ENCODE measurements at regions not wholly inside any gene's neighbourhood (a gene's known extent, or its start where the extent isn't known, plus 50 kb on each side); places are given as distances from the start of the nearest gene placed in this dataset.

DNA sequence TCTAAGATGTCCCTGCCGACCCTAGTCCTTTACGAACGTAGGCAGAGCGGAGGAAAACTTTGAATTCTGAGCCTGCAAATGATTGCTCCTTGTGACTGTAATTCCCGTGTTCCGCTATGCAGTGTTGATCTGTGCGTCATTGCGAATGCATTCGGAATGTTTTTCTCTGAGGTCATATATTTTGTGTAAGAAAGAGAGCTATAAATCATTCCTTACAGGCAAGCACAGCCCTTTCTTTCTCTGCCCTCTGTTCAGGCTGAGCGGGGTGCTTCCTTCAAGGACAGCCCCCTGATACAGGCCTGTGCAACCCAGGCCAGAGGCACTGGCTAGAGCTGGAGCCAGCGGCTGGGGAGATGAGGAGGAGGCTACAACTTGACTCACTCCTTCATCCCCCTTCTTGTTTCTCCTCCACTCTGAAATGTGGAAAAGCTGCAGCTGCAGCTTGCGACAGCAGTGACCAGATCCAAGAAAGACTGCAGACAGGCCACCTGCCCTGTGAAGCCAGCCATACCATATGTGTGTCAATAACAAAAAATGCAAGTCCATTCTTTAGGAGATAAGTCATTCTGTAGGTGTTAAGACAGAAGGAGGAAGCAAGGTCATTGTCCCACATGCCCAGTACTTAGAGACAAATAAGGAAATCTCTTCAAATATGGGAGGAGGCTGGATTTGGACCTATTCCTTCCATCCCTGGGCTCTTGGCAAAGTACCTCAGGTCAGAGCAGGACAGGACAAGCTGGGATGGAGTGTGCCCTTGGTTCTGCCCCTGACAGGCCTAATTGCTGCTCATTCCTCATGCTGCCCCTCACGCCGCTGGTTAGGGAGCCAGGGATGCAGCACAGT is 345.7 kb upstream of the WWC1 start:
- Mint-ChIP-seq H3K27ac (no peak overlapping the region), H3K4me1 (ENCODE audit: low read depth) (no peaks in the 10 kb centered on the region), H3K36me3 (ENCODE audit: low read depth) (no peaks in the 10 kb centered on the region), H3K9me3 (no peaks in the 10 kb centered on the region), H3K27me3 (no peaks in the 10 kb centered on the region), H3K4me3 (no peak overlapping the region)
- intact Hi-C loops (cut with micrococcal nuclease) = no loop called here

GRCh38 chr5:167947306-167947705 is 344.1 kb upstream of the WWC1 start:
- Mint-ChIP-seq H3K27me3 (no peaks in the 10 kb centered on the region), H3K4me1 (ENCODE audit: low read depth) (no peaks in the 10 kb centered on the region), H3K9me3 (no peaks in the 10 kb centered on the region), H3K36me3 (ENCODE audit: low read depth) (no peaks in the 10 kb centered on the region), H3K4me3 (no peak overlapping the region), H3K27ac (no peak overlapping the region)
- intact Hi-C loops (cut with micrococcal nuclease) = no loop called here

DNA sequence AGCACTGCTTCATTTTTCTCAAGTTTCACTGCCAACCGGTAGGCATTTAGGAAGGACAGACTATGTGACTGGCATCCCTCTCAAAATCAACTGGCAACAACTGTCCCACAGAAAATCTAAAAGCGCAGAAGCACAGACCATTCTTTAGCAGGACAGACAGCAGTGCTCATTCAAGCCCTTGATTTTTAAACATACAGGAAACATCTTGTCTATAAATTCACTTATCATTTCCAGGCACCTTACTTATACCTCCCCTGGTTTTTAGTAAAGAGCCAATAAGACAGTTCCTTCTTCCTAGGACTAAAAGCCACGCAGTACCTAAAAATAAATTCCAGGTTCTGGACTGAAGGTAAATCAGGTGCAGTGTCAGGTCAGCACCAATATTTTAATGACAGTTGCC is 343.2 kb upstream of the WWC1 start:
- Mint-ChIP-seq H3K27me3 (no peaks in the 10 kb centered on the region), H3K4me3 (no peak overlapping the region), H3K36me3 (ENCODE audit: low read depth) (no peaks in the 10 kb centered on the region), H3K4me1 (ENCODE audit: low read depth) (no peaks in the 10 kb centered on the region), H3K27ac (no peak overlapping the region), H3K9me3 (no peaks in the 10 kb centered on the region)
- intact Hi-C loops (cut with micrococcal nuclease) = no loop called here

GRCh38 chr5:167949435-167949834 is 342.0 kb upstream of the WWC1 start:
- Mint-ChIP-seq H3K27me3 (no peaks in the 10 kb centered on the region), H3K27ac (no peak overlapping the region)

DNA sequence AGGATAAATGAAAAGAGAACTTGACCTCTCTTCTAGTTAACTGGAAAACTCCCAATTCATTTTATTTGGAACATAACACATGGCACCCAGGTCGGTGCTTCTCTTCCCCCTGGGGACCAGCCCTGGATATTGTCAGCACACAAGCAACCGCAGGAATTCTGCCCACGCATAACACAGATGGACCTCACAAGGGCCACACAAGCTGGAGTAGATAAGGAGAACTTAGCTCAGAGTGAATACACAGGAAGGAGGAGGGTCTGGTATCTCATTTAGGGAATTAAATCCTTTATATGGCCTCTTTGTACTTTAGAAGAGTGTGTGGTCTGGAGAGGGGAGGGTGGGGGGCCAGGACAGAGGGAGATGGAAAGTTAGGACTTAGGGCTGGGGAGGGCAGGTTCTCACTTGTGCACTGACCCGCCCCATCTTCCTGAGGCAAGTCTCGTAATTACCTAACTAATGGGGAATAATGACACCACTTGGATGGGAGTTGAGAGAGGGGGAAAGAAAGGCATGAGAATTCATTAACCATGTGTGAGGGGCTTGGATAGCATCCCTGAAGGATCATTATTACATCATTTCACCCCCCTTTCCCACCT is 341.2 kb upstream of the WWC1 start:
- Mint-ChIP-seq H3K9me3 (no peaks in the 10 kb centered on the region), H3K4me3 (no peak overlapping the region), H3K4me1 (ENCODE audit: low read depth) (no peaks in the 10 kb centered on the region), H3K36me3 (ENCODE audit: low read depth) (no peaks in the 10 kb centered on the region), H3K27ac (no peak overlapping the region), H3K27me3 (no peaks in the 10 kb centered on the region)
- intact Hi-C loops (cut with micrococcal nuclease) = no loop called here

More at GRCh38 chr5:167949435-167949834, 342.0 kb upstream of the WWC1 start:
- Mint-ChIP-seq H3K9me3 (no peaks in the 10 kb centered on the region), H3K36me3 (ENCODE audit: low read depth) (no peaks in the 10 kb centered on the region), H3K4me1 (ENCODE audit: low read depth) (no peaks in the 10 kb centered on the region), H3K4me3 (no peak overlapping the region)
- intact Hi-C loops (cut with micrococcal nuclease) = no loop called here

GRCh38 chr5:167951116-167951515 is 340.3 kb upstream of the WWC1 start:
- Mint-ChIP-seq H3K27me3 (no peaks in the 10 kb centered on the region), H3K36me3 (ENCODE audit: low read depth) (no peaks in the 10 kb centered on the region), H3K27ac (no peak overlapping the region), H3K4me1 (ENCODE audit: low read depth) (no peaks in the 10 kb centered on the region), H3K9me3 (no peaks in the 10 kb centered on the region), H3K4me3 (no peak overlapping the region)
- intact Hi-C loops (cut with micrococcal nuclease) = no loop called here

DNA sequence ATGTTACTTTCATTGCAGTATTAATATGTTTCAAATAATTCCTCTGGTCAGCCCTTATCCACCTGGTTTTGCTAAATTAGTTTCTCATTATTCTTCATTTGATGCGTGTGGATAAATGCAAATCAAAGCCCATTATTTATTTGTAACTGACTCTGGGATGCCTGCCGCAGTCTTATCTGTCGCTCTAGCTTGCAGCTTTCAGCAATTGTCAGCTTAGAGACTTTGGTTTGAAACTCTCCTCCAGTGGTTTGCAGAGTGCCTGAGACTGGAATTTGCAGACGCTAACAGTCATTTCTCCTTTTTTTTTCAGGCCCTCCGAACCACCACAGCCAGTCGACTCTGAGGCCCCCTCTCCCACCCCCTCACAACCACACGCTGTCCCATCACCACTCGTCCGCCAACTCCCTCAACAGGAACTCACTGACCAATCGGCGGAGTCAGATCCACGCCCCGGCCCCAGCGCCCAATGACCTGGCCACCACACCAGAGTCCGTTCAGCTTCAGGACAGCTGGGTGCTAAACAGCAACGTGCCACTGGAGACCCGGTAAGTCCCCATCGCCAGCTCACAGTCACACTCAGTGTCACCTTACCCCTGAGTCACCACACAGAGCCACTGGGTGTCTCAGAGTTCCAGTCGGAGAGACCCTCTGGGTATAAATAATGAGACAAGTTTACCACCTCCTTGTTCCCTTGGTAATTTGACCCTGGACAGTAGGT is 339.0 kb upstream of the WWC1 start:
- intact Hi-C loops (cut with micrococcal nuclease) = no loop called here

DNA sequence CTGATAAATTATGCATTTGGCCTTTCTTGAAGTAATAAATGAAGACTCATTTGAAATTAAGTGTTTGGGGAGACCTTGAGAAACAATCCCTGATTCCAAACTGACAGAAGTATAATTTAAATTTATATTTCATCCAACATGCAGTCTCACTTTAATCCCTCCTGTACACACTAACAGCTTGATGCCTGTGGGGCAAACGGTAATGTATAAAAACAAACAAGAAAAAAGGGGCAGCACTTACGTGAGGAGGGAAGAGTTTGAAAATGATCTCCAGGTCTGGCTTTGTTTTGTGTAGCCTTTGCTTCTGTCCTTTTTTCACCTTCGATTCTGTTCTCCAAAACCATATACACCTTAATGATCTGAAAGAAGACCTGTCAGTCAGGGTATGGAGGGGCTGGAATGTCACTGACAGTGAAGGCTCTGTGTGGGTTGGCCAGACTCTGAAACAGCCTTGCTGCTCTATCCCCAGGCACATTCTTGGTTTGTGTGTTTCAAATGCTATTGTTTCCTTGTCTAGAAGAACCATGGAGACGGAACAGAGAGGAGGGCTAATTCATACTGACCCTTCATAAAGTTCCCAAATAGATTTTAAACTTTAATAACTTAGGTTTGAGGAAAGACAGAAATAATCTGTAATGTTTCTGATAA is 338.2 kb upstream of the WWC1 start:
- Mint-ChIP-seq H3K4me1 (ENCODE audit: low read depth) (no peaks in the 10 kb centered on the region), H3K27me3 (no peaks in the 10 kb centered on the region), H3K4me3 (no peak overlapping the region), H3K9me3 (peaks cover 16% of the 10 kb centered on the region), H3K36me3 (ENCODE audit: low read depth) (no peaks in the 10 kb centered on the region), H3K27ac (no peak overlapping the region)
- intact Hi-C loops (cut with micrococcal nuclease) = no loop called here

More for the DNA sequence above, 339.0 kb upstream of the WWC1 start:
- H3K27ac Mint-ChIP-seq = no peak overlapping the region
- H3K4me1 Mint-ChIP-seq (ENCODE audit: low read depth) = no peaks in the 10 kb centered on the region
- H3K27me3 Mint-ChIP-seq = no peaks in the 10 kb centered on the region
- H3K9me3 Mint-ChIP-seq = peaks cover 8% of the 10 kb centered on the region
- H3K4me3 Mint-ChIP-seq = no peak overlapping the region
- no peaks in the 10 kb centered on the region for H3K36me3 Mint-ChIP-seq (ENCODE audit: low read depth)

DNA sequence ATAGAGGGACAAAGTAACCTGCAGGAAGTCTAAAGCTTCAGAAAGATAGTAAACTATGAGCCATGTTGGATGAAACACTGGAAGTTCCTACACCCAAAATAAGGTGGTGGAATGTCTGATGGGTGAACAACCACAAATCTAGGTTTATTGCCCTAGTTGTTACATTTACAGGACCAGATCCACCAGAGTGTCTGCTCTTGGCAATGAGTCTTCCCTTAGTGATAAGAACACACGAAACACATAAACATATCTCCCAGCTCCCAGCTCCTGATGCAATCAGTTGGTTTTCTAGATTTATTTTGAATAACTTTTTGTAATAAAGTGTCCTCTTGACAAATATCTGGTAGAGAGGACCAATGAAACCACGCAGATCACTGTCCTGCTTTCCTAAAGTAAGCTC is 329.7 kb upstream of the WWC1 start:
- H3K27me3 Mint-ChIP-seq = no peaks in the 10 kb centered on the region
- no peak overlapping the region for H3K4me3 Mint-ChIP-seq
- intact Hi-C loops (cut with micrococcal nuclease) = no loop called here
- H3K36me3 Mint-ChIP-seq (ENCODE audit: low read depth) = no peaks in the 10 kb centered on the region
- no peaks in the 10 kb centered on the region for H3K4me1 Mint-ChIP-seq (ENCODE audit: low read depth)
- no peak overlapping the region for H3K27ac Mint-ChIP-seq
- H3K9me3 Mint-ChIP-seq = peaks cover 51% of the 10 kb centered on the region

- no peaks in the 10 kb centered on the region for H3K36me3 Mint-ChIP-seq (ENCODE audit: low read depth)
- intact Hi-C loops (cut with micrococcal nuclease) = no loop called here
Observed at GRCh38 chr5:167964529-167964928, 326.9 kb upstream of the WWC1 start.

DNA sequence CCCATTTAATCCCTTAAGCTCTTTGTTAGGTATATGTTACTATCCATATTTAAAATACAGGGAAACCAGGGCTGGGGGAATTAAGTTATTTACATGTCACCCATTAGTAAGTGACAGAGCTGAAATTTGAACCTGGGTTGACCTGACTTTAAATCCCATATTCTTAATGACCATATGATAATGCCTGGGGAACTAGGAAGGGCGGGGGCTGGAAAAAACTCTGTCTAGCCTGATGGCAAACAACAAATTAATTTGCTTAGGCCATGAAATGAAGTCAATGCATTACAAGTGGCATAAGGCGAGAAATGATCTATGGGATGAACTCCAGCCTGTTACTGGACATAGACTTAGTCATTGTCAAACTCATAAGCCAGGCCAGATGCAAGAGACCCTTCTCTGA is 325.7 kb upstream of the WWC1 start:
- Mint-ChIP-seq H3K4me3 (no peak overlapping the region), H3K27me3 (peaks cover 1% of the 10 kb centered on the region), H3K9me3 (peaks cover 19% of the 10 kb centered on the region), H3K4me1 (ENCODE audit: low read depth) (no peaks in the 10 kb centered on the region), H3K27ac (no peak overlapping the region), H3K36me3 (ENCODE audit: low read depth) (no peaks in the 10 kb centered on the region)
- intact Hi-C loops (cut with micrococcal nuclease) = no loop called here

More at GRCh38 chr5:167964529-167964928, 326.9 kb upstream of the WWC1 start:
- Mint-ChIP-seq H3K27ac (no peak overlapping the region), H3K4me1 (ENCODE audit: low read depth) (no peaks in the 10 kb centered on the region), H3K27me3 (peaks cover 1% of the 10 kb centered on the region), H3K9me3 (peaks cover 23% of the 10 kb centered on the region), H3K4me3 (no peak overlapping the region)

DNA sequence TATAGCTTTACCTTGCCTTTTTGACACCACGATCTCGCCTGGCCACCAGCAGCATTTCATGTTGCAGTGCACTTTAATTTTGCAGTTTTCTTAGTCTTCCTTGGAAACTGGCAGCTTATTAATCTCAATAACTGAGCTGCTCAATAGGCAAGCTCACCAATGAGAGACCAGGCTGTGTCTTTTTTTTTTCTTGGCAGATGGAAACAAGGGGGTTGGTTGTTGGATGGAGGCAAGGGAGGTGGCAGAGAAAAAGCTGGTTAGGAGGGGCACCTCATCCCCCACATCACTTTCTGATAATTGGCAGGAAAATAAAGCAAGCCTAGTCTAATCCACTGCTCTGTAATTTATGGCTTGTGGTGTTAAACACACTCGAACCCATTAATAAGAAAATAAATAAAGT is 324.5 kb upstream of the WWC1 start:
- Mint-ChIP-seq H3K36me3 (ENCODE audit: low read depth) (no peaks in the 10 kb centered on the region), H3K4me3 (no peak overlapping the region), H3K4me1 (ENCODE audit: low read depth) (no peaks in the 10 kb centered on the region), H3K27me3 (peaks cover 1% of the 10 kb centered on the region), H3K9me3 (peaks cover 9% of the 10 kb centered on the region), H3K27ac (no peak overlapping the region)
- intact Hi-C loops (cut with micrococcal nuclease) = no loop called here

DNA sequence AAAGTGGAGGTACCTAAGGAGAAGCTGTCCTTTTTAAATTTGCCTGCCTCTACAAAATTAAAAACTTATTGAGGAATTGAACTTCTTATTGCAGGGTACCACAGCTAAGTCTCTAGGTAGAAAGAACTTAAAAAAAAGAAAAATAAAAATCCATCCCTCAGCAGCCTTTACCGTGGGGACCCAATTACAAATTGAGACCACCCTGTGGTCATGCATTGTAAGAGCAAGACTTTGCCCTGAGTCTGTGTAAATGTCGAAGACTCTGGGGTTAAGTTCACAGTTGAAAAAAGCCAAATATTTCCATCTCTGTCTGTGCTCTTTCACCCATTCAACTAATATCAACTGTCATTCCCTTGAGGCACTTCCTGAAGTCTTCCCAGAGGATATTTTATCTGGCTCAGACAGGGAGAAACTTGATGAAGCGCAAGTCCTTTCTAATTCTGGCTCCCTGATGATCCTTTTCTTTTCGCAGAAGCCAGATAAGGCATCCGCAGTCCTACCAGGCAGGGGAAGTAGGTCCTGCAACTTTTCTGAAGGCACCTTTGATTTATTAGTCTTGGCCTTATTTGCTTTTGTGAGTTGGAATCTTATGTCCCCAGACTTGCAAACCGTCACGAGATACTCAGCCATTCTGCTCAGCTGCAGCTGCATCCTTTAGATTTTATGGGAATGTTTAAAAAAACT is 323.8 kb upstream of the WWC1 start:
- no peak overlapping the region for H3K27ac Mint-ChIP-seq
- peaks cover 1% of the 10 kb centered on the region for H3K27me3 Mint-ChIP-seq
- intact Hi-C loops (cut with micrococcal nuclease) = no loop called here
- H3K4me1 Mint-ChIP-seq (ENCODE audit: low read depth) = no peaks in the 10 kb centered on the region
- no peak overlapping the region for H3K4me3 Mint-ChIP-seq
- H3K9me3 Mint-ChIP-seq = peaks cover 4% of the 10 kb centered on the region
- H3K36me3 Mint-ChIP-seq (ENCODE audit: low read depth) = no peaks in the 10 kb centered on the region

All from dendritic cell treated with granulocyte-macrophage colony-stimulating factor and Interleukin-4, amounts not matched to agents 40 ng/mL and 50 ng/mL, for 4 days (primary cell).